Chondrocyte (in vitro differentiated cells): ENCODE measurements at regions not wholly inside any gene's neighbourhood (a gene's known extent, or its start where the extent isn't known, plus 50 kb on each side); places are given as distances from the start of the nearest gene placed in this dataset.

ENCODE experiments used
- DNase-seq: peaks from one replicate; pipeline ENCODE4 v3.0.0; 2021; ENCODE audit warnings: mixed read lengths, low spot score
- H3K27ac Mint-ChIP-seq: one replicate; pipeline ENCODE4 v1.8.0; 2021; ENCODE audit warnings: mild to moderate bottlenecking, moderate library complexity, mixed read lengths; ENCODE audit not compliant: unreplicated experiment
- H3K27me3 Mint-ChIP-seq: 2 replicates; pipeline ENCODE4 v1.8.0; 2021; ENCODE audit warnings: low read depth, mixed read lengths
- H3K36me3 Mint-ChIP-seq: 2 replicates; pipeline ENCODE4 v1.8.0; 2021; ENCODE audit warnings: low read depth, mixed read lengths
- H3K4me1 Mint-ChIP-seq: 2 replicates; pipeline ENCODE4 v1.8.0; 2021; ENCODE audit warnings: low read depth, mild to moderate bottlenecking, mixed read lengths
- H3K4me3 Mint-ChIP-seq: one replicate; pipeline ENCODE4 v1.8.0; 2021; ENCODE audit warnings: mild to moderate bottlenecking, moderate library complexity, mixed read lengths; ENCODE audit not compliant: unreplicated experiment
- H3K9me3 Mint-ChIP-seq: 2 replicates; pipeline ENCODE4 v1.8.0; 2021; ENCODE audit warnings: low read depth, mixed read lengths
- CTCF ChIP-seq: fragments of 200-600 bp; sonication (generic); IDR thresholded peaks from 2 replicates; pipeline ENCODE4 v1.5.0; 2021; ENCODE audit warnings: antibody characterized with exemption, mild to moderate bottlenecking, moderate library complexity

GRCh38 chr3:25027650-25028049, 400.4 kb upstream of the RARB start:
- no peak overlapping the region for H3K27ac Mint-ChIP-seq
- TF ChIP-seq CTCF = no peak
- no peaks in the 10 kb centered on the region for H3K9me3 Mint-ChIP-seq
- no peaks in the 10 kb centered on the region for H3K36me3 Mint-ChIP-seq
- H3K27me3 Mint-ChIP-seq = no peaks in the 10 kb centered on the region
- H3K4me1 Mint-ChIP-seq = peaks cover 5% of the 10 kb centered on the region
- H3K4me3 Mint-ChIP-seq = no peak overlapping the region
- no peak for DNase-seq

- no peak overlapping the region for H3K27ac Mint-ChIP-seq
- DNase-seq = no peak
- H3K4me1 Mint-ChIP-seq = peaks cover 5% of the 10 kb centered on the region
- H3K36me3 Mint-ChIP-seq = no peaks in the 10 kb centered on the region
- no peaks in the 10 kb centered on the region for H3K9me3 Mint-ChIP-seq
- no peaks in the 10 kb centered on the region for H3K27me3 Mint-ChIP-seq
- H3K4me3 Mint-ChIP-seq = no peak overlapping the region
- TF ChIP-seq CTCF = no peak
Measured at GRCh38 chr3:25029820-25030219, 398.2 kb upstream of the RARB start.

- Mint-ChIP-seq H3K9me3 (no peaks in the 10 kb centered on the region), H3K36me3 (no peaks in the 10 kb centered on the region), H3K27ac (no peak overlapping the region), H3K4me1 (peaks cover 24% of the 10 kb centered on the region), H3K4me3 (no peak overlapping the region), H3K27me3 (no peaks in the 10 kb centered on the region)
- no peak for DNase-seq
- TF ChIP-seq CTCF = no peak
Measured at GRCh38 chr3:25032344-25032743, 395.7 kb upstream of the RARB start.

GRCh38 chr3:25033407-25034029, 394.5 kb upstream of the RARB start:
- Mint-ChIP-seq H3K9me3 (no peaks in the 10 kb centered on the region), H3K27ac (no peak overlapping the region), H3K36me3 (no peaks in the 10 kb centered on the region), H3K4me1 (peaks cover 35% of the 10 kb centered on the region), H3K4me3 (no peak overlapping the region), H3K27me3 (no peaks in the 10 kb centered on the region)
- peak; percentile 75 for TF ChIP-seq CTCF
- no peak for DNase-seq

GRCh38 chr3:25035526-25035925, 392.5 kb upstream of the RARB start:
- TF ChIP-seq CTCF = no peak
- H3K4me1 Mint-ChIP-seq = peaks cover 54% of the 10 kb centered on the region
- no peak overlapping the region for H3K4me3 Mint-ChIP-seq
- no peaks in the 10 kb centered on the region for H3K36me3 Mint-ChIP-seq
- no peaks in the 10 kb centered on the region for H3K9me3 Mint-ChIP-seq
- DNase-seq = no peak
- peak overlapping the region; percentile 74 for H3K27ac Mint-ChIP-seq
- no peaks in the 10 kb centered on the region for H3K27me3 Mint-ChIP-seq
